HTR-8/SVneo (cell line): ENCODE measurements at regions not wholly inside any gene's neighbourhood (a gene's known extent, or its start where the extent isn't known, plus 50 kb on each side); places are given as distances from the start of the nearest gene placed in this dataset.

Experiments
- DNase-seq: peaks from one replicate; pipeline ENCODE4 v3.0.0; 2011; ENCODE audit warnings: low spot score, mixed read lengths; ENCODE audit not compliant: insufficient read length
- FAIRE-seq: peaks from 2 replicates; lab custom pipeline; 2011; peaks lifted over from hg19 to GRCh38; lab: Jason Lieb, UNC

DNA sequence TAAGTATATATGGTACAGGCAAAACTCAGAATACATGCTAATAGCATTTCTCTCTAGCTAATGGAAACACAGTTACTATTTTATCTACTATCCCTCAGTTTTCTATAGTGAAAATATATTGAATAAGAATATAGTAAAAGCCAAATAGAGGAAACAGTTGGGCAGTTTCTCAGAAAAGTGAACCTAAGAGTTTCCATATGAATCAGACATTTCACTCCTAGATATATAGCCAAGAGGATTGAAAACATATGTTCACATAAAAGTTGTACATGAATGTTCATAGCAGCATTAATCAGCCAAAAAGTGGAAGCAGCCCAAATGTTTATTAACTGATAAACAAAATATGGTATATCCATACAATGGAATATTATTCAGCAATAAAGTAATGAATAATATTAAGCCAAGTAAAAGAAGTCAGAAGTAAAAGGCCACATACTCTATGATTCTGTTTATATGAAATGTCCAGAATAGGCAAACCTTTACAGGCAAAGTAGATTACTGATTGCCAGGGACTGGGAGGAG is 134.6 kb downstream of the CYB561 start:
- DNase-seq (no peak), FAIRE-seq (no peak)

DNA sequence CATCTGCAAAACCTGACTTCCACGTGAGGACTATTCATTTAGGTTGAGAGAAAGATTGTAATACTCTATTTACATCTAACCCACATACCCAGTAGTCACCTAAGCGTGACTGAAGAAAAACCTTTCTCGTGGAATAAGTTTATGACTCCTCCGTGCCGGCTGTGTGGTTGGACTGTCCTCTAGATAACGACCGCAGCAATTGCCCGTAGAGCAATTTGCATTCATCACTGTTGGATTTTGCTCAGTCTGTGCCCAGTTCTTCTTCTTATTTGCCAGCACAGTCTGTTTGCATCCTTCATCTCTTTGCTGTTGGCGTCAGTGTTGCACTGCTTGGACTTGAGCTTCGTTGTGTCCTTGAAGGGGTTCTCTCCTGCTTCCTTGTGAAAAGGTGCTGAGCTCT is 131.3 kb downstream of the CYB561 start:
- FAIRE-seq (no peak), DNase-seq (no peak)

GRCh38 chr17:63316100-63316499 is 130.0 kb downstream of the CYB561 start:
- DNase-seq (no peak), FAIRE-seq (no peak)

- FAIRE-seq (no peak), DNase-seq (no peak)
Observed at GRCh38 chr17:63317166-63317840, 128.8 kb downstream of the CYB561 start.

DNA sequence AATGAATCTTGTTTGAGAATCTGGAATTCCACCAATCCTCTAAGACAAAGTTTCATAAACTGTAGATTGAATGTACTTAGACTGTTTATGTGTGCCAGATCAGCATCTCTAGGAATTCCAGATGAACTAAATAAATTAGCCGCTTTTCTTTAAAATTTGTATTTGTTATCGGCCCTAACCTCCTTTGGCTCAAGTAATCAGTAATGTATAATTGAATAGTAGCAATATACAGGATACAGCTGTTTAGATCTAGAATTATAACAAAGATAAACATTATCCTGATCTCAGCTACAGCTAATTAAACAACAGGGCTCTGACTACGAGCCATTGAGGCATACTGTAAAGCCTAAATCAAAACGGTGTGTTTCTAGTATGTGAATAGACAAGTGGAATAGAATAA is 120.3 kb downstream of the CYB561 start:
- FAIRE-seq, result no peak
- no peak for DNase-seq

- FAIRE-seq (no peak), DNase-seq (no peak)
Observed at GRCh38 chr17:63329876-63330275, 116.2 kb downstream of the CYB561 start.

DNA sequence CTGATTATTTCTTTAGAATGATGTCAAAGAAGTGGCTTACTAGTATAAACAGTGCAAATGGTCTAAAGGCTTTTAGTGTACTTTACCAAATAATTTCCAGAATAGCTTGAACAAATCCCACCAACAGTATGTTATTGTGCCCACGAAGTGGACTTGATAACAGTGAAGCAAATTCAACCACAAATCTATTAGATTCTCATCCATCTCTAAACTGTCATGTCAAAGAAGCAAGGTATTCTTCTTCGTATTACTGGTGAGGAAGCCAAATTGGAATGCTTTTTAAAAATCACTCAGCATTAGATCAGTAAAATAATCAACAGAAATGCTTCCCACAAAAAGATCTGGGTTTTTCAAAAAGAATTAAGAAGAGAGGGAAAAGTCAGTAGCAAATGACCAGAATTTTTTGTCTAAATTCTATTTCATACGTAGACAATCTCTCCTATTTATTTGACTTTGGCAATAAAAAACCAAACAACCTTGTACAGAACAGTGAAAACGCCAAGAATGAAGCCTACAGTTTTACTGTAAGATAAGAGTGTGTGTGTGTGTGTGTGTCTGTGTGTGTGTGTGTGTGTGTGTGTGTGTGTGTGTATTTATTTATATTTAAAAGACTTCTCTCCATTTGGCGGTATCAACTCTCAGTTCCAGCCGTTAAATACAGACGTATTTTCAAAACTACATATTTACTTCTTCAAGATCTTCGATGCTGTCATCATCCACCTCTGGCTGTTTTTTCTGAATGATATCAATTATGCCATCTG is 114.6 kb downstream of the CYB561 start:
- DNase-seq (no peak), FAIRE-seq (no peak)

DNA sequence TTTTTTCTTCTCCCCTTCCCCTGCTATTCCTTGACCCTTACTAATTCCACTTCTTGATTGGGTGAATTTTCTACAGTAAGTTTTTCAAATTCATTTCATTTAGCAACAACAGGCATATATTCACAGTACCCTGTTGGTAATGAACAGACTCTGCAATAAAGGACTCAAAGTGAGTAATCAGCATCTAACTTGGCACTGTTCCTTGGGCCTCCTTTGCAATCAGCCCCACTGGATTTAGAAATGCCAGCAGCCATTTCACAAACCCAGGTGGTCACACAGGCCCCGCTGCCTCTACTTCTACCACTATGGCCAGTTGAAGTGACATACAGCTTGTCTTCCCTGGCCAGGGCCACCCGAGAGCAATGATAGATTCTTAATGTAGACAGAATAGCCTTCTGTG is 113.8 kb downstream of the CYB561 start:
- peak; percentile 59 for FAIRE-seq
- no peak for DNase-seq

DNA sequence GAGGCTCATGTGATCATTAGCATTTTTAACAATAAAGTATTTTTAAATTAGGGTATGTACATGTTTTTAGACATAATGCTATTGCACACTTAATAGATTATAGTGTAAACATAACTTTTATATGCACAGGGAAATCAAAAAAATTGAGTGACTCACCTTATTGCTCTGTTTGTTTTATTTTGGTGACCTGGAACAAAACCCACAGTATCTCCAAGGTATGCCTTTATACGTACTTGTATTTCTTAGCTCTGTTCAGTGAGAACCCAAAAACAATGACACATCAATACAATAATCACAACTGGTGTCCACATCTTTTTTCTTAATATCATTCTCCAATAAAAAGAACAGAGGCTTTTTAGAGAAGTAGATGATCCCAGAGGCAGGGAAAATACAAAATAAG is 112.2 kb downstream of the CYB561 start:
- FAIRE-seq, result no peak

DNA sequence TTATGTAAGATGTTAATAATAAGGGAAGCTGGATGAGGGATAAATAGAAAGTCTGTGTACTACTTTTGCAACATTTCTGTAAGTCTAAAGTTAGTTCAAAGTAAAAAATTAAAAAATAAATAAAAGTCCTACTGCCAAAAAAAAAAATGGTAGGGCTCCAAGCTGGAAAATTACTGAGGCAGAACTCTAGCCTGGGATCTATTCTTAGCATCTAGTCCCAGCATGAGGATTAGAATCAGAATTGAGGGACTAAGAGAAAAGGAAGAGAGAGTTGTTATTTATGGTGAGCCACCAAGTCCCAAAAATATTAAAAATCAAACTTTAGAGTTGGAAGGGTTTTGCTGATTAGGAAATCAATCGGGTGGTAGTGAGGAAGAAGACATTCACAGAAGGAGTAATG is 110.3 kb downstream of the CYB561 start:
- no peak for DNase-seq

More for the DNA sequence above, 112.2 kb downstream of the CYB561 start:
- DNase-seq, result no peak

DNA sequence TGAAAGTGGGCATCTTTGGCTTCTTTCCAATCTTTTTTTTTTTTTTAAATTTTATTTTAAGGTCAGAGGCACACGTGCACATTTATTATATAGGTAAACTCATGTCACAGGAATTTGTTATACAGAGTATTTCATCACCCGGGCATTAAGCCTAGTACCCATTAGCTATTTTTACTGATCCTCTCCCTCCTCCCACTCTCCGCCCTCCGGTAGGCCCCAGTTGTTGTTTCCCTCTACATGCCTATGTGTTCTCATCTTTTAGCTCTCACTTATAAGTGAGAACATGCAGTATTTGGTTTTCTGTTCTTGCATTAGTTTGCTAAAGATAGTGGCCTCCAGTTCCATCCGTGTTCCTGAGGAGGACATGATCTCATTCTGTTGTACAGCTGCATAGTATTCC is 108.5 kb downstream of the CYB561 start:
- no peak for DNase-seq
- no peak for FAIRE-seq

More for the DNA sequence above, 110.3 kb downstream of the CYB561 start:
- FAIRE-seq, result no peak

GRCh38 chr17:63338272-63338671 is 107.8 kb downstream of the CYB561 start:
- DNase-seq, result no peak
- FAIRE-seq, result no peak

DNA sequence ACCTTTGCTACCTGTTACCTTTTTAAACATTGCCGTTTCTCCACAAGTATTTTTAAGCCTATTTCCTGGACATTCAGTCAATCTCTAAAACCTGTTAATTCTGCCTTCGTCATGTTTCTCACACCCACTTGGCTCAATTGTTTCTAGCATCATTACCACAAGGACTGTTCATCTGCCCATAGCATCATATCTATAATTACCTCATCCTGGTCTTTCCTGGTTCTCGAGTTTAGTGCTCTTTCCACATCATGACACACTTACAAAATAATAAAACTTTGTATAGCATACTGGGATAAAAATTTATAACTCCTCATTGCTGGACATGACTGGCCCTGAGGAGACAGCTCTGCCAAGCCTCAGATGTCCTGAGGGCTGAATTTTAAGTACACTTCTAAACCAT is 104.8 kb downstream of the CYB561 start:
- no peak for FAIRE-seq

DNA sequence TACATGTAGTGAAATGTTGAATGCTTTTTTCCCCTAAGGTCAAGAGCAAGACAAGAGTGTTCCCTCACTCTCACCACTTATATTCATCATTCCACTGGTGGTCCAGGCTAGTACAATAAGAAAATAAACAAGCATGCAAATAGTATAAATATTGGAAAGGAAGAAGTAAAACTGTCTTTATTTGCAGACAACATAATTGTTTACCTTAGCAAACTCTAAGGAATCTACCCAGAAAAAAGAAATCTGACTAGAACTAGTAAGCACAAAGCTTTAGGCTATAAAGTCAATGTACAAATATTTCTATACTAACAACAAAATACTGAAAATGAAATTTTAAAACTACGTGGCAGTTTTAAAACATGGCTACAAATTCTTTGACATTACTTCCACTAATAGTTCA is 101.7 kb downstream of the CYB561 start:
- DNase-seq (no peak), FAIRE-seq (no peak)

More for the DNA sequence above, 104.8 kb downstream of the CYB561 start:
- no peak for DNase-seq

GRCh38 chr17:63345611-63346010 is 100.5 kb downstream of the CYB561 start:
- DNase-seq (no peak), FAIRE-seq (no peak)

- no peak for DNase-seq
- peak; percentile 49 for FAIRE-seq
Observed at GRCh38 chr17:63347475-63347874, 98.6 kb downstream of the CYB561 start.

DNA sequence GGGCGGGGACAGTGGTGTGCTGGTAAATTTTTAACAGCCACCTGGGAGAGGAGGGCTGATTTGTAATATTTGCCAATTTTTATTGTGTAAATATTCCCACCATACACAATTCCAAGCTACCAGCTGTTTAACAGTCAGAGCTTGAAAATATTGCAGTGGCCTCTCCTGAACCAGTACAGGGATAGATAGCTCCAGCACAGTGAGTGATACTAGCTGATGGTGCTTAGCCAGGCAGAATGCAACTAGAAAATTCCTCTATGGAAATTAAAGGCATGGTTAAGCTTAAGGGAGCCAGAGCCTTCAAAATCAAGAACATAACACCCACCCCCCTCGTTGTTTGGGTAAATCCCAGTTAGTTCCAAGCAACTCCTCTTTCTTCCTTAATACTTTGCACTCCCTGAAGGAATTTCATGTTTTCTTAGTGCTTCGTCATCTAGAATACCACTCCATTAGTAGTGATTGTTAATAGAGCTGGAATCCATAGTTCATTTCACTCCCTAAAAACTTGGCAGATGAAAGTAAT is 96.6 kb downstream of the CYB561 start:
- FAIRE-seq, result no peak

DNA sequence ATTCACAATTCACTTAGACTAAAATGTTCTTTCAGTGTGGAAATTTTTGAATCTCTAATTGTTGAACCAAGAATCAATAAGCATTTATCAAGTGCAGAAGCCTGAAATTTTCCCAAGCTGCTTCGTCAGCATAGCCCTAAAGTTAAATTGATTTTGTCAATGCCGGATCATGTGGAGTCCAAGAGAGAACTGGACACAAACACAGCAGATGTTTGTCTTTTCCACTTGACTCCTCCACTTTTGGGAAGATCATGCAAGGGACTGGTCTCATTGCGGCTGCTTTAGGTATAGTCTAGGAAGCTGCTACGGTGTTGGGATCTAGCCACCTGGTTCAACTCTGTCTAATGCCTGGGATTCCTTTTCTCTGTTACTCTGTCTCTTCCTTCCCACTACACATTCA is 95.7 kb downstream of the CYB561 start:
- DNase-seq (no peak), FAIRE-seq (peak; percentile 60)

More for the DNA sequence above, 96.6 kb downstream of the CYB561 start:
- DNase-seq, result no peak

- no peak for DNase-seq
- no peak for FAIRE-seq
Observed at GRCh38 chr17:63354256-63354655, 91.8 kb downstream of the CYB561 start.

DNA sequence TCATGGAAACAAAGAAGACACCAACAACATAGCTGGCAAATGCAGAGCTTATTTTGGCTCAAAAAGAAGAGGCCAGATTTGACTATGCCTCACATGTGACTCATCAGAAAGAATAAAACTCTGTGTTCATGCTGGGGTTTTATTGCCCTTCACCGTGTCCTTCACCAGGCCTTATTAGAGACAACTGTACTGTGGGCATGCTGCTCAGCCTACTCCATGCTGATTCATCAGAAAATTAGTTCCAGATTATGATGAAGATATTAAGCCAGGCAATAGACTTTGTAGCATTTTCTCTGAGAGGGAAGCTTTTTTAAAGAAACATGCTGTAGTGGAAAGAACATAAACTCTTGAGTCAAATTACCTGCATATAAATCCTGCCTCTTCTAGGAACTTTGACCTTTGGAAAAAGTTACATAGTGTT is 89.8 kb downstream of the CYB561 start:
- DNase-seq, result peak; percentile 25
- FAIRE-seq, result no peak
